Hindlimb muscle (tissue), 1 donor: ENCODE measurements at regions not wholly inside any gene's neighbourhood (a gene's known extent, or its start where the extent isn't known, plus 50 kb on each side); places are given as distances from the start of the nearest gene placed in this dataset.
"Not testable (repeated sequence)": the region's sequence is repeated elsewhere in the genome, so short reads cannot be mapped to it uniquely, and the experiment has no call there.

Source experiments
- DNase-seq: peaks from one replicate; pipeline ENCODE4 v3.0.0-alpha.2; 2013

DNA sequence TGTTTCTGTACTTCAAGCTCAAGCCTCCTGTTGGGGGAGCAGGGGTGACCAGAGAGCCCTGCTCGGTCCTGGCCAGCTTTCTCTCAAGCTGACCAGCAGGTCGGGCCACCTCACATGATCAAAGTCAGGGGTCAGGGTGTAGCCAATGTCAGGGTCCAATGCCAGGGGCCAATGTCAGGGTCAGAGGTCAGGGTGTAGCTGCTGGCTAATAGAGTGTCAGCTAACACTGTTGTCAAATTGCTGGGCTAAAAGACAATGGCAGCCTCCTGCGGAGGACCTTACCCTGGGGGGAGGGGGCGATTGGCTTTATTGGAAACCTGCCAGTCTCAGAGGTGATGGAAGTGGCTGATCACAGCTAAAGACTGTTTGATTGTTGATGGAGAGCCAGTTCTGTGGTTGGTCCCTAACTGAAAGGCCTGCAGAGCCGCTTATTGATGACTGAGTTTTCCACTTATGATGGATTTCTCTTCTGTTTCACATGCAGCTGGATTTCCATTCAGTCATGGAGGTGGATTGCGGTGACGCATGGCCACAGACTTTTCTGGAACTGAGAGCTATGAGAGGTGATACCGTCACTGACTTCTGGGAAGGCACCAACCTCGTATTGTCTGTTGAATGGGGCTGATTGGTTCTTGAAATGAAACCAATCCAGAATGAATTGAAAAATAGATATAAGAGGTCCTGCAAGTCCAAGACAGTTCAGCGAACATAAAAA lies 97.4 kb upstream of the ZFHX3 start:
- no peak for DNase-seq

DNA sequence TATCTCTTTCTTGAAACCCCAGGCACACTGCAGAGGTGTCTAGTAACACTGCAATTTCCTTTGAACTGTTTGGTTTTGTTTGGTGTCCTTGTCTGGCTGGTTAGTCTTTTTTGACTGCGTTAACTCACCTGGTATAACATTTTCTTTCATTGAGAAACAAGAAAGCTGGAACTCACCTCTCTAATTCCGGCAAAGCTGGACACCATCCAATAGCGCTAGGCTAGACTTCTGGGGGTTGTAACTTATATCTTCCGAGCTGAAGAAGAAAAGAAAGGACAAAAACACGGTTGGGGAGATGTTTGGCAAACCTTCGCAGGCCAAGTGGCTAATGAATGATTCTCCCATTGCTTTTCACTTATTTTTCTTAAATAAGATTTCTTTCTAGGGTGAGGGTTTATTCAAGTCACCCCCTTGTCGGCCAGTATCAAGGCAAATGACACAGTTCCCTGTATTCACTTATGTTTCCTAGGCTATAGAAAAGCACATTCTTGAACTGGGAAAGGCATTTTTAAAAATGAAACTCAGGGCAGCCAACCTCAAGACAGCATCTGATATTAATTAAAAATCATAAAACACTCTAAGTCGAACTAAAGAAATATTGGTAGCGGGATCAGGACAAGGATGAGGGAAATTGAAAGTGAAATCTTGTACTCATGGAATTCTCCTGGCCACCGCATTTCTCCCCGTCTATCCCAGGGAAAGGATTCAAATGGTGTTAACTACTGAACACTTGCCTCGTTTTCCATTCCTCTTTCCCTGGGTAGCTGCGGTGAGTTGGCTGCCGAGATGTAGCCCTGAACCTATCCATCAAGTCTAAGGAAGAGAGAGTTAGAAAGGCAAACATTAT lies 95.9 kb upstream of the ZFHX3 start:
- DNase-seq, result peak; percentile 64

DNA sequence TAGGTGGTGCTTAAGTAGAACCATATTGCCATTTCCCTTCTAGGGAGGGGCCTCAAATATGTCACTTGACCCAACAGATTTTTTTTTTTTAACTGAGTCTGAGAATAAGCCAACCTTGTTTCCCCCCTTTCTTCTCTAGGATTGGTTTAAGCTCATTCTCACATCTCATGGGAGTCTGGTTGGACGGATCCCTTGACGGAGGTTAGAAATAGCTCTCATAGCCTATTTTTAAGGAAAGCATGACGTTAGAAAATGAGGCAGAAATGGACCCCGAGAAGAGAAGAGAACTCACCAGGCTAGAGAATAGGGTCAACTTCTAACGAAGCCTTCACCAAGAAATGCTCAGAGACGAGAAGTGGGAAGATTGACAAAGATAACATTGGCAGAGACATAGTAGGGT lies 95.1 kb upstream of the ZFHX3 start:
- no peak for DNase-seq

DNA sequence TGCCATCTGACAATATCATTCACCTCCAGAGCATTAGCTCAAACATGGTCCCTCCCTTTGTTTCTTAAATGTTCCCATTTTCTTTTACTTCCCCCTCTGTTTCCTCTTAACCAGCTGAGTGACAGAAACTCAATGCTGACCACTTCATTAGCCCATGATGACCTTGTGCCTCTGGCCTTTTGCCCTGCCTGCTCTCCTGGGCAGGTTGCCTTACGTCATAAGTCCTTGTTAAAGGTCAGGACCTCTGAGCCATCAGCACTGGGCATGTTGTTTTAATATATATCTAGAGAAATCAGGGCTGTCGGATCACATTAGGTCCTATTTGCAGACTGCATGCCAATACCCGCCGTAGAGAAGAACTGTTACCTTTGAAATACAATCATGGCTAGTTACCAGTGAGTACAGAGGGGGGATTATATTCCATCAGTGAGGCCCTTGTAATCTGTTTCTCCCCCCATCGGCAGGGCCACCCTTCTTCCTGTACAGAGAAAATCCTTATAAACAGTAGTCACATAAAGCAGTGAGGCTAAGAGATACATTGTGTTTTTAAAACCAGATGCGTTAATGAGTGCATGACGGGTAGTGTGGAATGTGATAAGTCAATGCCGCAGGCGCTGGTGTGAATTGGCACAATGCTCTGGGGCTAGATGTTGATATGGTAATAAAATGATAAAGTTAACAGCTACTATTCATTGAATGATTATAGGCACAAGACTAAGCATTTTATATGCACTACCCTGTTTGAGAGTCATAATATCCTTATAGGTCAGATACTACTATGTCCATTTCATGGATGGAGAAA lies 94.3 kb upstream of the ZFHX3 start:
- no peak for DNase-seq

DNA sequence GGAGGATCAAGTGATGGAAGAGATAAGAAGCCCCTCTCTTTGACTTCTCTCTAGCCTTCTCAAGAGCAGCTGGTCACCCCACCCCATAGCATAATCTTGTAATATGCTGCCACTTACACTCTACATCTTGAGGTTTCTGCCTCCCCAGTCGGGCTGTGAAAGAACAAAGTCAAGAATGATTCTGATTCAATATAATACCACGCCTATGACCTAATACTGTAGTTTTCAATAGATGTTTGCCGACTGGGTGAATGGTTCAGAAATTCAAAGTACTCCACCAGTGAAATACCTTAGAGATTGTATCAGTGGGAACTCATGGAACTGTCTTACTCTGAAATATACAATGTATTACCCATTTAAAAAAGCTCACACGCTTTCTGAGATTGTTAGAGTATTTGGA lies 93.0 kb upstream of the ZFHX3 start:
- DNase-seq, result no peak

DNA sequence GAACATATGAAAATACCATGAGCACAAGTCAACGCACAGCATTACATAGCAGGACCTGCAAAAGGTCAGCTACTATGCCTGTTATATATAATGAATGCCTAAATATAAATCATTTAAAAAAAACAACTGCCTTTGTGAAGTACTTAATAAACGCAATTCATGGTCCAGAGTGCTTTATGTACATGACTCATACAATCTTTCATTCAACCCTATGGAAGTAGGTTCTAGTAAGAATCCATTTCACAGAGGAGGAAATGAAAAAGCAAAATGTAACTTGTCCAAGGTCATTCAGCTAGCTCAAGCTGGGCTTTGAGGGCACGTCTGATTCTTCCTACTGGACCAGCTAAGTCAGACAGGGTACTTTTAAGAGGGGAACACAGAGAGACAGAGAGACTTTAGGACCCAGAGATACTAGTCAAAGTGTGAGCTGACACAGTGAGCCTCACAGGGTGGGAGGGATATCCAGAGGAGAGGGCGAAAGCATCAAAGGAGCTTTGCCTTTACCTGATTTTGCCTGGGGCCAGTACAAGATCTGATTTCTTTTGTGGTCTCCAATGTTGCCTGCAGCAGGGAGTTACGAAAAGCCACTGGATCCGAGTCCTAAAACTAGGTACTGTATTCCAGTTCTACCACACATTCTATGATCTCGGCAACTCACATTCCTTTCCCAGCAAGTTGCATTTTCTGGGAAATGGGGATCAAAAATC lies 83.4 kb upstream of the ZFHX3 start:
- DNase-seq, result no peak

DNA sequence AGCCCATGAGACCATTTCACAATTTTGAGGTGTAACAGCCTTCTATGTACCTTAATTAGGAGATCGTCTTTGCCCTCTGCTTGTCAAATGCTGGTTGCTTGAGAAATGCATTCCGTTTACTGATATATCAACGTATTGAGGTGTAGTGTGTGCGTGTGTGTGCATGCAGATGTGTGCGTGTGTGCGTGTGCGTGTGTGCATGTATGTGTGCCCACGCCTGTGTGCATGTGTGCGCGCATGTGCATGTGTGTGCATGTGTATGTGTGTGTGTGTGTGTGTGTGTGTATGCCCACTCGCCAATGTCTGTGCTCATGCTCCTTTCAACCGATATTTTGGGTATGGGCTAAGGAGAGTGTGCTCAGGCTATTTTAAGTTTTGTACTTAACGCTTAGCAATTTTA lies 81.5 kb upstream of the ZFHX3 start:
- no peak for DNase-seq

DNA sequence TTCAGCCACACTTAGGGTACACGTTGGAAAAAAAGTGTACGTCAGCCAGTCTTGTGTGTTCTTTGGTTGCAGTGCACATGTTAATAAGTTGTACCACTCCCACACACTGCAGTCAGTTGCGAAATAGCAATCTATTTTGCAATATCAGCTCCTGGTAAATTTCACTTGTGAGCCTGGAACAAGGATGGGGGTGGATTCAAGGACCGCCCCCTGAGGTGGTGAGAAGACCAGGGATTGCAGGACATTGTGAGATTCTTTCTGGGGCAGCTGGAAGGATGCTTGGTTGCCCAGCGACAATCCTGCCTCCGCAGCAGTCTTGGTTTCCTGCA lies 78.6 kb upstream of the ZFHX3 start:
- no peak for DNase-seq

DNA sequence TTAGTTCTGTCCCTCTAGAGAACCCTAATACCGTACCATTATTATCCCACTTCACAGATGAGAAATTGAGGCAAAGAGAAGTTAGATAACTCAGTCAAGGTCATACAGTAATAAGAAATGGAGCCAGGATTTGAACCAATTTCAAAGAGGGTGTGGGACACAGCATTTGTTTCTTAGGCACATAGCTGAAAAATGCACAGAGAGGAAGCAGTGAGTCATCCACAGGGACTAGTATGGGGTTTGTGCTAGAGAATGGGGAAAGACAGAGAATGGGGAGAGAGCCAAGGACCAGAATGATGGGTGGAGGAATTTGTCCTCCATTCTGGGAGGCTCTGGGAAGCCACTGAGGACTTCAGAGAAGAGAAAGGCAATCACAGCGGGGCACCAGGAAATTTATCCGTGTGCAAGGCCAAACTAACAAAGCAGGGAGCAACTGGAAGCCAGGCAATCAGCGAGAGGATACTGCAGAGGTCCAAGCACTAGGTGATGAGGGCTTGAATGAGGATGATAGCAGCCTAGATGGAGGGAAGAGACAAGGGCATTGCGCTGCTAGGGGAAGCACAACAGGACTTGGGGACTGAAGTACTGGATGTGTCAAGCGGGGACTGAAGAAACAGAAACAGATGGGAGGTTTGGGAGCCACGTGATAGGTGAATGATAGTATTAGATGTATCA lies 78.1 kb upstream of the ZFHX3 start:
- no peak for DNase-seq

DNA sequence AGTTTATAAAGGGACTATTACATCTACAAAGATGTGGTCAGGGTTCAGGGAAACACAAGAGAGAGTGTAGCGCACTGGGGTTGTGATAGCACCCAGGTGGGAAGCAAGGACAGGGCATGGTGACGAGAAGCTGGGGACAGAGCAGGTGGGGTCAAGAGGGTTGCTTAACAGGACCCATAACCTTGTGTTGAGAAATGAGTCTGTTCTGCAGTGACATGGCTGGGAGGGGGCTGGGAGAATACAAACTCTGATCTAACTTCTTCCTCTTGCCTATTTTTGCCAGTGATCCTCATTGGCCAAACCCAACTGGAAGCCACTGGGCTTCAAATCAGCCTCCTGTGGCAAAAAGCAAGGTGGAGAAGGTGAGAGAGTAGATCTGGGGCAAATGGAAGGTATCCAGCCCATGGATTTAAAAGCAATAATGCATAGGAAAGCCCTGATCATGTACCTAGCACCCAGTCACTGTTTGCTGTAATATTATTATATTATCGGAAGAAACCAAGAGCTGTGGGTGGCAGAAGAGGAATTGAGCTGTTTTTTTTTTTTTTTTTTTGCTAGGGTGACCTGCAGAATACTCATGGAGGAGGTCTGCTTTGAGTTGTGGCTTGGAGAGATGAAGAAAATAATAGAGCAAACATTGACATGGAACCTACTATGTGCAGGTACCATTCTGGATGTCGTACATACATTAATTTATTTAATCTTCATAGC lies 76.9 kb upstream of the ZFHX3 start:
- DNase-seq, result no peak

DNA sequence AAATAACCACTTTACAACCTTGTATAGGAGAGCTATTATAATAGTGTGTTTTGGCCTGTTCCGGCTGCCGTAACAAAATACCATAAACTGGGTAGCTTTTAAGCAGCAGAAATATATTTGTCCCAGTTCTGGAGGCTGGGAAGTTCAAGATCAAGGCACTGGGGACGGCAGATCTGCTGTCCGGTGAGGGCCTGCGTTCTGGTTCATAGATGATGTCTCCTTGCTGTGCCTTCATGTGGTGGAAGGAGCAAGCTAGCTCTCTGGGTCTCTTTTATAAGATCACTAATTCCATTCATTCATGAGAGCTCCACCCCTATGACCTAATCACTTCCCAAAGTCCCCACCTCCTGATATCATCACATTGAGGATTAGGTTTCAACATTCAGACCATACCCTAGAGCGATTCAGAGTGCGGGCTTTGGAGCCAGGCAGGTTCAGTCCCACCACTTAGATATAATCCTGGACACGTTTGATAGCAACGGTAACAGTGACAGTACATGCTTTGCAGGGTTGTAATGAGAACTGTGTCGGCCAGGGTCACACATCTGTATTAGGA lies 76.2 kb upstream of the ZFHX3 start:
- no peak for DNase-seq

DNA sequence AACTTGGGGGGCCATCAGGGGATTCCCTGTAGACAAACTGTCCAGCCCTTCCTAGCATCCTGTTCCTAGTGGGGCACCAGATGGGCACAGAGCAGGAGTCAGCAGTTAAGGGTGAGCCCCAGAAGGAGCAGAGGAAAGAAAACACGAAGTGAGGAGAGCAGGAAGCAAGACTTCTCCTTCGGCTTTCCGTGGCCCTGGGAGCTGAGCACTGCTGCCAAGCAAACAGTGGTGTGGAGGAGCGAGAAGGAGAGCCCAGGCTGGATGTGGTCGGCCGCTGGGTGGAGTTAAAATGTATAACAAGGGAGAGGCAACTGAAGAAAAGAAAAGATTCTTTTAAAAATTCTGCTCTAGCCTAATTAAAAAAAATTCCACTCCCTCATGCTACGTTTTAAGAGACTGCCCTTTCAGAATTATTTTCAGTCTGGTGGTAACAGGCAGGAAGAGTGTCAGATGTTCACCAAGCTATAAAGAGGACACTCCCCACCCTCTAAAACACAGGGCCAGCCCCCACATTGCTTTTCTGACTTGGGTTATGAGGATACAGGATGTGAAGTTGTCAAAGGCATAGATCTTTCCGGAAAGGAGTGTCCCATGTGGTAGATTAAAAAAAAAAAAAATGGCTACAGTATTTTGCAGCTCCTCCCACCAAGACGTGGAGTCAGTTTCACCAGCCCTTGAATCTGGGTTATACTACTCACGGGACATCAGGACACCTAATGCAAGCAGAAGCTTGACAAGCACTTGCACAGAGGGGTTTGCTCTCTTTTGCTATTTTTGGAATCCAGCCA lies 74.9 kb upstream of the ZFHX3 start:
- DNase-seq, result peak; percentile 45

DNA sequence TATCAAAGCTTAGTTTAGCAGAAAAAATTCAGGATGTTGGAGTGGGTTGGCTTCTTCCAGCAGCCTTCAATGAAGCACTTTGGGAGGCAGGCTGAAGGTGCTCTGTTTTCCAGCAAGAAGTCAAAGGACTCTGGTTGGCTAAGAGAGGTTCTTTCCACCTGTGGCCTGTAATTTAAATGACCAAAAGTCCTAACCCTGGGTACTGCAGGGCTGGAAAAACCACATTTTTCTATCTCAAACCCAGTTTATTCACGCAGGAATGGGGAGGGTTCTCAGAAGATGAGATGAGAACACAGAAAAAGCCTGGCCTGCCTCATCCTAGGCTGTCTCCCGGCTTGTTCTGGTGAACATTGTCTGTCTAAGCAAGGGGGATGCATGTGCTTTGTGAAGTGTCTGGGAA lies 68.6 kb upstream of the ZFHX3 start:
- no peak for DNase-seq

DNA sequence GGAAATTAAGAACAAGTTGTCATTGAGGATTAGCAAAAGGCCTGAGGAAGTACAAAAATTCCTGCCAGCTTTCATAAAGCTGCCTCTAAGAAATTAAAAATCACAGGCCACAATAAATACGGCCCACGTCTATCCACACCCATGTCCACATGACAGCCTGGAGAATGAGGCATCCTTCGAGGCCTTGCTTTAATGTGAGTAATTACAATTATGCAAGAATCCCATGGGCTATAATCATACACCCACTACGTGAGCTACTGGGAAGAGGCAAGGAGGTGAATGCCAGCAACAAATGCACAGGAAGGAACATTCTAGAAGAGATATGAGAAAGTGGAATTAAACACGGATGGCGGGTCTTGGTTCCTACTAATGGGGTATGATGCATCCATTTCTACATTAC lies 65.4 kb upstream of the ZFHX3 start:
- DNase-seq, result no peak

DNA sequence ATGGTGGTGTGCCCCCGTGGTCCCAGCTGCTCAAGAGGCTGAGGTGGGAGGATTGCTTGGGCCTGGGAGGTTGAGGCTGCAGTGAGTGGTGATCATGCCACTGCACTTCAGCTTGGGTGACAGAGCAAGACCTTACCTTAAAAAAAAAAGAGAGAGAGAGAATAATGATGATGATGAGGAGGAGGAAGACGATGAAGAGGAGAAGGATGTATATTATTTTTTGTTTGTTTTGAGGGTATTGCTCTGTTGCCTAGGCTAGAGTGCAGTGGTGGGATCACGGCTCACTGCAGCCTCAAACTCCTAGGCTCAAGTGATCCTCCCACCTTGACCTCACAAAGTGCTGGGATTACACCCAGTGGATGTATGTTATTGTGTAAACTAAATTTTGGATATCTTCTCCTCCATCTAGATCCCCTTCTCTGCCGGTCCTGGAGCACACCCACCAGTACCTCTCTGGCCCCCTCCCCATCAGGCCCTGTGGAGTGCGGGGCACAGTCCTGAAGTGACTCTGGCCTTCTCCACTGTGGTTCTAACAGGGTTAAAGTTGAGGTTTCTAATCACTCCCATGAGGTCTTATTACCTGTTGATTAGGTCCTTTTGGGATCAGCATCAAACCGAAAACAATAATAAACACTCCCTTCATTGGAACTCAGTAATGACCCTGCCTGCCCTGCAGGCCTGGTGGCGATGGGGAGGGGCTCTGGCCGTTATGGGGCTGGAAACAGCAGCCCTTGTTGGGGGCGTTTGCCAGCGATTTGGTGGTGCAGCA lies 60.5 kb upstream of the ZFHX3 start:
- DNase-seq, result no peak

DNA sequence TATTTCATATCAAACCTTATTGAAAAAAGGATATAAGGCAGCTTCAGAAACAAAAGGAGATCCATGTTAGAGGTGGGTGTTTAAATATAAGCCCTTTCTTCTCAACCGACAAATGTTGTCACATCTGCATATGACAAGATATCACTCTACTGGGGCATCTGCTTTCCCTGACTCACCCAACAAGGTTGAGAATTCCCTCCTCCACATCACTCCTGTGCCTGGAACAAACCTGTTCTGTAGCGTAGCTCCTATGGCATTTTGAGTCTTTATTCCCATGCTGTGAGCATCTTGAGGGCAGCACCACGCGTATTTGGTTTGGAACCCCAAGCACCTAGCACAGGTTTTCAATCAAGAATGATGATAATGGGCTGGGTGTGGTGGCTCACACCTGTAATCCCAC lies 59.4 kb upstream of the ZFHX3 start:
- DNase-seq, result no peak

DNA sequence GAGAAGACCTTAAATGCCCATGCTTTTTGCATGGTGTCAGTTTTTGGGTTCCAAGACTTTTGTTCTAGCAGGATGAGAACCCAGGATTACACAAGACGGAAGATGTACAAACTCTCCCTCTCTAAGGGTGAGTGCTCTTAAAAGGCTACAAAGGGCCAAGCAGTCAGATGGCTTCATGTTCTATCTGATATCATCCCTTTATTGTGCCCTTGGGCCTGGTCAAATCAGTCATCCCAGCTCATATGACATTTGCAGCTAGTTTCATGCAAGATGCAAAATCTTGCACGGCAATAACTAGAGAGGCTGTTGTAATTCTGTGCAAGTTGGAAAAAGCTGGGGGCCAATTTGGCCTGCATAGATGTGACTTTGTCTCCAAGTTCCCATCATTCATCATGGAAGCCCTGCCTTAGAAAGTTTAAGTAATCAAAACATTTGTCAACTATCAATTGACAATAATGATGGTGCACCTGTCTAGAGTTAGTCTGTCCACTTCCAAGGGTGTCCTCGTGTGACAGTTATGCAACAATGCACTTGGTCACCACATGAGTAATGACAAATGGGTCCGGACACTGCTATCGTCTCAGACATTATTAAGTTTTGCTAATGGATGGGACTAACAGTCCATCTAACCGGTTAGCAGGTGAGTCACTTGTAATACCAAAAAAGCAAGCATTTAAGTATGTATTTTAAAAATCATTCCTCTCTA lies 58.6 kb upstream of the ZFHX3 start:
- no peak for DNase-seq

DNA sequence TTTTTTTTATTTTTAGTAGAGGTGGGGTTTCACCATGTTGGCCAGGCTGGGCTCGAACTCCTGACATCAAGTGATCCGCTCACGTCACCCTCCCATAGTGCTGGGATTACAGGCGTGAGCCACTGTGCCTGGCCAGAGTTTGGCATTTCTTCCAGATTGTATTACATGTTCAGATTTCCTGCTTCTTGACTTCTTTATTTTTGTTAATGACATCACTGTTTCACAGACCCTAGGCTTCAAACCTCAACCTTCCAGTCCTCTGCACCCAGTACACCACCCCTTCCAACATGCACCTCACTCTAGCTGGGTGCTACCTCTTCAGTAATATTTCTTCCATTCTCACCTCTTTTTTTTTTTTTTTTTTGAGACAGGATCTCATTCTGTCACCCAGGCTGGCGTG lies 53.6 kb upstream of the ZFHX3 start:
- no peak for DNase-seq

DNA sequence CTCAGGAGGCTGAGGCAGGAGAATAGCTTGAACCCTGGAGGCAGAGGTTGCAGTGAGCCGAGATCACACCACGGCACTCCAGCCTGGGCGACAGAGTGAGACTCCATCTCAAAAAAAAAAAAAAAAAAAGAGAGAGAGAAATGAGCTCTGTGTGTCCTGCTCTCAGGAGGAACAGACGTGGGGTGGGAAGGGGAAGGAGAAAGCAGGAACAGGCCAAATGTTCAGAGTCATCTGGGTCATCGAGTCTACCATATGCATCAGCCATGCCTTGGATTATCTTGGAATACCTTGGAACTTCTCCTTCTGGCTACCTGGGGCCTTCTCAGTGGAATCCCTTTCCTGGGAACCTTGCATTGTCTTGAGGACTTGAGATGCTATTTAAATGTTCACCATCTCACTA lies 51.7 kb upstream of the ZFHX3 start:
- not testable (repeated sequence) for DNase-seq
